ENCODE measurements at regions not wholly inside any gene's neighbourhood (a gene's known extent, or its start where the extent isn't known, plus 50 kb on each side); places are given as distances from the start of the nearest gene placed in this dataset.

DNA sequence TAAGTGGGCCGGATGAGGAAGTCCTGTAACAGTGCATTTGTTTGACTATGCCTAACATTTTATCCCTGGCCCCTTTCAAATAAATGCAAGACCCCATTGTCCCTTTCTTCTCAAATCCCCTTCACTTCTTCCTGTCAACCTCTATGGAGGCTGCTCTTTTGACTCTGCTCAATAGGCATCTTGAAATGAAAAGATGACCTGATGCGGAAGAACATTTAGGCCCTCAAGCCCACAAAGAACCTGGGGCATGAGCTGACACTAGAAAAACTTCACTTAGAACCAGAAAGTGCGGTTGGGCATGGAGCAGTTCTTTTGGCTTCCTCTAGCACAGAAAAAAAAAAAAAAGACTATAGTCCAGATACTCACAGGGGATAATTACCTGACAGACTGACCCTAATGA is 1434.7 kb upstream of the WWC1 start:
- TF ChIP-seq POLR2A (IDR thresholded peaks at IDR 0.05) = no peak
- TF ChIP-seq CTCF (IDR thresholded peaks at IDR 0.05) = no peak
